A673 (cell line): ENCODE measurements at regions not wholly inside any gene's neighbourhood (a gene's known extent, or its start where the extent isn't known, plus 50 kb on each side); places are given as distances from the start of the nearest gene placed in this dataset.

Experiments used
- EZH2 ChIP-seq: fragments of 200-600 bp; sonication (generic); IDR thresholded peaks from 2 replicates; pipeline ENCODE4 v1.6.1; 2017; ENCODE audit warnings: borderline replicate concordance, low read depth, mild to moderate bottlenecking, mixed read lengths, antibody characterized with exemption, low read length; ENCODE audit not compliant: poor library complexity, severe bottlenecking
- TF ChIP-seq, protein P1 (sequence below): fragments of 300-800, 200-600 bp; sonication (generic); conservative IDR thresholded peaks from 2 replicates; pipeline ENCODE4 v1.5.1; 2017; ENCODE audit warnings: low read depth, mild to moderate bottlenecking, antibody characterized with exemption, low read length, moderate library complexity, mixed read lengths

DNA sequence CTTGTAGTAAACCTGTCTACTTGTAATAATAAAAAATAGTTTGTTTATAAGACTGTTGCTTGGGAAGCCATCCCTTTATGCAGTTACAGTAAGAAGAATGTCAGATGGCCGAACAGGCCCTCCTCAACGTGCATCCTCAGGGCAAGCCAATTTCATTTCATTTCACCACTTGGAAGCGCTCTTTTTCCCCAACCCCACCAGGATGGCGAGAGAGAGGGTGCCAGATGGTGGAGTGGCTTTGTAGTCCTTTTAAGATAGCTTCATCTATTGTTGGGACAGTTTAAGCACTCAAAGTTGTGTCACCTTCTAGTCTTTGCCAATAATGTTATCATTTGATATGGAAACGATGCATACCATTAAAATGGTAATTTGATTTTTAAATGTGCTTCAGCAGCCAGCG is 356.3 kb upstream of the CAMK1G start:
- TF ChIP-seq, protein P1, sequence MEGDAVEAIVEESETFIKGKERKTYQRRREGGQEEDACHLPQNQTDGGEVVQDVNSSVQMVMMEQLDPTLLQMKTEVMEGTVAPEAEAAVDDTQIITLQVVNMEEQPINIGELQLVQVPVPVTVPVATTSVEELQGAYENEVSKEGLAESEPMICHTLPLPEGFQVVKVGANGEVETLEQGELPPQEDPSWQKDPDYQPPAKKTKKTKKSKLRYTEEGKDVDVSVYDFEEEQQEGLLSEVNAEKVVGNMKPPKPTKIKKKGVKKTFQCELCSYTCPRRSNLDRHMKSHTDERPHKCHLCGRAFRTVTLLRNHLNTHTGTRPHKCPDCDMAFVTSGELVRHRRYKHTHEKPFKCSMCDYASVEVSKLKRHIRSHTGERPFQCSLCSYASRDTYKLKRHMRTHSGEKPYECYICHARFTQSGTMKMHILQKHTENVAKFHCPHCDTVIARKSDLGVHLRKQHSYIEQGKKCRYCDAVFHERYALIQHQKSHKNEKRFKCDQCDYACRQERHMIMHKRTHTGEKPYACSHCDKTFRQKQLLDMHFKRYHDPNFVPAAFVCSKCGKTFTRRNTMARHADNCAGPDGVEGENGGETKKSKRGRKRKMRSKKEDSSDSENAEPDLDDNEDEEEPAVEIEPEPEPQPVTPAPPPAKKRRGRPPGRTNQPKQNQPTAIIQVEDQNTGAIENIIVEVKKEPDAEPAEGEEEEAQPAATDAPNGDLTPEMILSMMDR = no peak
- no peak for TF ChIP-seq EZH2
